ENCODE measurements at regions not wholly inside any gene's neighbourhood (a gene's known extent, or its start where the extent isn't known, plus 50 kb on each side); places are given as distances from the start of the nearest gene placed in this dataset.

DNA sequence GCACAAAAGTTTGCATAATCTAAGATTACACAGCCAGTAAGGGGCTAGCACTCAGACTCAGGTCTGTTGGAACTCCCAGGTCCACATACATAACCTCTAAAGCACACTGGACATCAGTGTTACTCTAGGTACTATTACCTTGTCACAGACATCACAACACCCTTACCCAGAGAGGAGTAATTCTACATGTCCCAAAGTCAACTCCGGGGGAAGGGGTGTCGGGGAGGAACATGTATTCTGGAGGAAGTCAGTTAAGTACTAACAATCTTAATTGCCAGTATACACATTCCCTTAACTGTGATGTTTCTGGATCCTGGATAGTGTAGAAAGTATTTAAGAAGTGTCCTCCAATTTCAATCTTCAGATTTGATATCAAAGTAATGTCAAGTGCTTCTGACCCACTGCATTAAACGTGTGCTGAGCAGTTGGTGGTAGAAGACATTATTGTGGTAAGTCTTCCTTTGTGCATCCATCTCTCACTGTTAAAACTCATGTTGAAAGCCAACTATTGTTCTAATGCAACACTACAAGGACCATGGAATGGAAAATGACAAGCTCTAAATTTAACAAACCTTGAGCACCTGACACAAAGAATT, 155.4 kb downstream of the CRPPA start:
- TF ChIP-seq, protein P1, sequence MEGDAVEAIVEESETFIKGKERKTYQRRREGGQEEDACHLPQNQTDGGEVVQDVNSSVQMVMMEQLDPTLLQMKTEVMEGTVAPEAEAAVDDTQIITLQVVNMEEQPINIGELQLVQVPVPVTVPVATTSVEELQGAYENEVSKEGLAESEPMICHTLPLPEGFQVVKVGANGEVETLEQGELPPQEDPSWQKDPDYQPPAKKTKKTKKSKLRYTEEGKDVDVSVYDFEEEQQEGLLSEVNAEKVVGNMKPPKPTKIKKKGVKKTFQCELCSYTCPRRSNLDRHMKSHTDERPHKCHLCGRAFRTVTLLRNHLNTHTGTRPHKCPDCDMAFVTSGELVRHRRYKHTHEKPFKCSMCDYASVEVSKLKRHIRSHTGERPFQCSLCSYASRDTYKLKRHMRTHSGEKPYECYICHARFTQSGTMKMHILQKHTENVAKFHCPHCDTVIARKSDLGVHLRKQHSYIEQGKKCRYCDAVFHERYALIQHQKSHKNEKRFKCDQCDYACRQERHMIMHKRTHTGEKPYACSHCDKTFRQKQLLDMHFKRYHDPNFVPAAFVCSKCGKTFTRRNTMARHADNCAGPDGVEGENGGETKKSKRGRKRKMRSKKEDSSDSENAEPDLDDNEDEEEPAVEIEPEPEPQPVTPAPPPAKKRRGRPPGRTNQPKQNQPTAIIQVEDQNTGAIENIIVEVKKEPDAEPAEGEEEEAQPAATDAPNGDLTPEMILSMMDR (conservative IDR thresholded peaks at IDR 0.05; ENCODE audit: low read depth in 2 of 2) = no peak
- TF ChIP-seq CREB1 (CRISPR knock-in tag; IDR thresholded peaks at IDR 0.05; ENCODE audit: low read depth) = no peak
- TF ChIP-seq POLR2AphosphoS5 (IDR thresholded peaks at IDR 0.05; ENCODE audit: low read depth) = no peak
- no peak for TF ChIP-seq REST (IDR thresholded peaks at IDR 0.05; ENCODE audit: unreplicated experiment)
- TF ChIP-seq, protein P2, sequence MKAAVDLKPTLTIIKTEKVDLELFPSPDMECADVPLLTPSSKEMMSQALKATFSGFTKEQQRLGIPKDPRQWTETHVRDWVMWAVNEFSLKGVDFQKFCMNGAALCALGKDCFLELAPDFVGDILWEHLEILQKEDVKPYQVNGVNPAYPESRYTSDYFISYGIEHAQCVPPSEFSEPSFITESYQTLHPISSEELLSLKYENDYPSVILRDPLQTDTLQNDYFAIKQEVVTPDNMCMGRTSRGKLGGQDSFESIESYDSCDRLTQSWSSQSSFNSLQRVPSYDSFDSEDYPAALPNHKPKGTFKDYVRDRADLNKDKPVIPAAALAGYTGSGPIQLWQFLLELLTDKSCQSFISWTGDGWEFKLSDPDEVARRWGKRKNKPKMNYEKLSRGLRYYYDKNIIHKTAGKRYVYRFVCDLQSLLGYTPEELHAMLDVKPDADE (IDR thresholded peaks at IDR 0.05) = no peak
- TF ChIP-seq STAT1 (IDR thresholded peaks at IDR 0.05; ENCODE audit: unreplicated experiment) = no peak
- no peak for TF ChIP-seq JUNB (IDR thresholded peaks at IDR 0.05; ENCODE audit: unreplicated experiment)
- TF ChIP-seq EZH2phosphoT487 (IDR thresholded peaks at IDR 0.05; ENCODE audit: unreplicated experiment) = no peak
- TF ChIP-seq EZH2 (IDR thresholded peaks at IDR 0.05; ENCODE audit: low read depth, unreplicated experiment) = no peak
- TF ChIP-seq ZNF114 (CRISPR knock-in tag; IDR thresholded peaks at IDR 0.05) = no peak
- TF ChIP-seq NANOG (IDR thresholded peaks at IDR 0.05; ENCODE audit: borderline replicate concordance) = no peak
- no peak for TF ChIP-seq ZNF331 (CRISPR knock-in tag; IDR thresholded peaks at IDR 0.05; ENCODE audit: low read depth)

Data from GM23338 (cell line).